Right lobe of liver (tissue), 4 donors: ENCODE measurements at regions not wholly inside any gene's neighbourhood (a gene's known extent, or its start where the extent isn't known, plus 50 kb on each side); places are given as distances from the start of the nearest gene placed in this dataset.

Source experiments
- CTCF ChIP-seq, 4 donors: fragments of 200-600 bp in 3 of 4; fragments of 450-650 bp in 1 of 4; IDR thresholded peaks; one replicate each; pipeline versions ENCODE4 v1.5.1 to v1.8.0; 2016 to 2022; ENCODE audit warnings: antibody characterized with exemption in 4 of 4, mild to moderate bottlenecking in 2 of 4
- POLR2A ChIP-seq: fragments of 450-650 bp; IDR thresholded peaks from one replicate; pipeline ENCODE4 v1.6.1; 2017; ENCODE audit warnings: antibody characterized with exemption, mild to moderate bottlenecking
- donor health status: DM: no; HTN: no; CAD: no.
- donor health status: DM: no; HTN: no; CAD: no.
- donor health status: DM: no; HTN: yes; CAD: no.

GRCh38 chr7:94280851-94281250 is 113.8 kb upstream of the COL1A2 start:
- TF ChIP-seq CTCF (IDR thresholded peaks at IDR 0.05), result no peak
- no peak for TF ChIP-seq POLR2A
